ENCODE measurements at regions not wholly inside any gene's neighbourhood (a gene's known extent, or its start where the extent isn't known, plus 50 kb on each side); places are given as distances from the start of the nearest gene placed in this dataset.

GRCh38 chr10:90602862-90603610, 254.8 kb downstream of the HTR7 start:
- no peak for DNase-seq (ENCODE audit: low spot score)

GRCh38 chr10:90604636-90605035, 253.2 kb downstream of the HTR7 start:
- DNase-seq (ENCODE audit: low spot score) = no peak

- no peak for DNase-seq (ENCODE audit: low spot score)
Observed at GRCh38 chr10:90605506-90605905, 252.3 kb downstream of the HTR7 start.

DNA sequence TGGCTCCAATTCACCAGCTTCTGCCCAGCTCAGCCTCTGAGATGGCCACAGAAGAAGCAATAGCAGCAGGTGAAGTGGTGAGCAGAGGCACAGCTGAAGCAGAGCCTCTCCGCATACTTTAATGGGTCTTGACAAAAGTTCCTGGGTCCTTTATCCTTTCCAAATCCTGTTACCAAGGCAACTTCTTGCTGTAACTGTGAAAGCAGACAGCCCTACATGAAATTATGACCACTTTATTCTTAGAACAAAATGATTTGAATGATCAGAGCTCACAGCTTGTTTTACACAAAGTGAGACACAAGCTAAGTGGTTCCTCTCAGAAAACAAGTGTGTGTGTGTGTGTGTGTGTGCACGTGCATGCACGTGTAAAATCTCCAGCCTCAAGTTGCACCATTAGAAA, 245.6 kb downstream of the HTR7 start:
- DNase-seq (ENCODE audit: low spot score) = no peak

DNA sequence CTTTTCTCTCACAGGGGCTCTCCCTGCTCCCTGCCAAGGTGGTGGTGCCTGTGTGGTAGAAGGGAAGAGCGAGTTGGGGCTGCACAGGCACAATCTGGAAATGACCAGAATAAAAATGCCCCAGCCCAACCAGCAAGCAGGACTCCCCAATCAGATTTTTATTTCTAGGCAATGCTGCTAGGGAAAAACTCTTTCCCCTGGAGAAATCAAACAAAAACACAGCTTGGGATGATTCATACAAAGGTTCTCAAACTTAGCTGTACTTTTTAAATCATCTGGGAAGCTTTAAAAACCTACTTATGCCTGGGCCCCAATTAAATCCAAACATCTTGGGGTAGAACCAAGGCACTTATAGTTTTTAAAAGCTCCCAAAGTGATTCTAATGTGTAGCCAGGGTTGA, 243.2 kb downstream of the HTR7 start:
- no peak for DNase-seq (ENCODE audit: low spot score)

DNA sequence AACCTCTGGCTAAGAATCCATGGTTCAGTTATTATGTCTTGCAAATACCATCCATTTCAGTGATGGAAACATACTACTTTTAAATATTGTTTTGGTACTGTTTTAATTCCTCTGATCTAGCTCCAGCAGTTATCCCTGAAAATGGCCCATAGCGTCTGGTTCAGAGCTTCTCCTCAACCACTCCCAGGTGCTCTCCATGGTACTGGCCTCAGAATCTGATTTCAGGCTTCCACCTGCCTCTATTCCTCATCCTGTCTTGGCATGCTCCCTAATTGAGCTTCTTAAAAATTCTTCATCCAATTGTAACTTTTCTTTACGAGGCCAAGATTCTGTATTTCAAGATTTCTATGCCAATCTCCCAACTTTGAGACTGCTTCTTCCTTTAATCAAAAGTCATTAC, 236.3 kb downstream of the HTR7 start:
- no peak for DNase-seq (ENCODE audit: low spot score)

DNA sequence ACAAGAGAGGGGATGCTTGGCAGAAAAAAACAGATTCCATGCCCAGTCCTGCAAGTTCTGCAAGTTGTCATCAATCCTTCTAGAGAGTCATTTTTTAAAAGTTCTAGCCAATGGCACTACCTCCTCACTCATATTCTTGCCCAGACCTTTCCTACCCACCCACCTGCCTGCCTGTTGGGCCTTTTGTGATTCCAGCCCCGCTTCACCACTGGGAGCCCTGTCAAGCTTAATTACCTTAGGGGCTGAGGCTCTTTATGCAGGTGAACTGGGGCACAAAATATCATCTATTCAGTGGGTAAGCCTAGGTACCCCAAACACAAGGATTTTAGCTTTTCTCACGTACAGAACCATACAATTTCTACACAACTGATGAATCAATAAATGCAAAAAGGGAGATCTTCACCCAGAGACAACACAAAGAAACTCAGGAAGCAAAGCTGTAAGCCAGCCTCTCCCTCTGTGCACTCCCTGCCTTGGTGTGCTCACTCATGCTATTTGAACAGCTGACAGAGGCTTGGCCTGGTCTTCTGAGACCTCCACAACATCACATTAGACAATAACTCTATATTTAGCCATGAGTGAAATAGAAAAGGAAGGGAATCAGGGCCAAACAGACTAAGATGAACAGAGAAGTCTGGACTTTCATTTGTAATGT, 222.6 kb downstream of the HTR7 start:
- DNase-seq (ENCODE audit: low spot score) = no peak

DNA sequence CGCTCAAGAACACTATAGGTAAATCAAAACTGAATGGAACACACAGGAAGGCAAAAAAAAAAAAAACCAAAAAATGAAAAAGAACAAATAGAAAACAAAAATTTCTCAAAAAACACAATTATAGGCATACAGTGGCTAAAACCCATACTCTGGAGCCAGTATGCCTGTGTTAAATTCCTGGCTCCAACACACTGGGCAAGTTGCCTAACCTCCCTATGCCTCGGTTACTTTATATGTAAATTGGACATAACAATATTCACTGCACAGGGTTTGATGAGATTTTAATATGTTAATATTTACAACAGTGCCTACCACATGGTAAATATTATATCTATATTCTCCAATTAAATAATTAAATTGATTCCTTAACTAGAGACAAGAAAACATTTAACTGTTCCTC, 217.1 kb downstream of the HTR7 start:
- DNase-seq (ENCODE audit: low spot score) = no peak

GRCh38 chr10:90641731-90642130, 216.1 kb downstream of the HTR7 start:
- no peak for DNase-seq (ENCODE audit: low spot score)

GRCh38 chr10:90642136-90642535, 215.7 kb downstream of the HTR7 start:
- no peak for DNase-seq (ENCODE audit: low spot score)

DNA sequence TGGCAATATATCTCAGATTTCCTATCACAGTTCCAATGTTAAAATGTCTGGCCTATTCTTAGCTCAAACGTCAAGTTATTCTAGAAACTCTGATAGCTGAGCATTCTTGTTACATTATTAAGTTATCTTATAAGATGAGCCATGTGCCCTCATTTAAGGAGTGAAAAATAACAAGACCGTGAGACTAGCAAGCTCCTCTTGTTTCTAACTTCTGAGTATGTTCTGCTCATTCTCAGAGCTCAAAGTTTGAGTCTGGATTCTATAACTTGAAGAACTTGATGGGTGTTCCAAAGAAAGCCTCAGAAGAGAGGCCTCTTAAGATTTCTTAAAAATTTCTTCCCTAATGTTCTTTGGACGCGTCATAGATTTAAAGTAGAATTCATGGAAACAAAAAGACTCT, 215.2 kb downstream of the HTR7 start:
- no peak for DNase-seq (ENCODE audit: low spot score)

- no peak for DNase-seq (ENCODE audit: low spot score)
Observed at GRCh38 chr10:90644165-90644564, 213.7 kb downstream of the HTR7 start.

- DNase-seq (ENCODE audit: low spot score) = no peak
Observed at GRCh38 chr10:90650858-90651257, 207.0 kb downstream of the HTR7 start.

- no peak for DNase-seq (ENCODE audit: low spot score)
Observed at GRCh38 chr10:90652519-90652918, 205.3 kb downstream of the HTR7 start.

GRCh38 chr10:90658791-90659190, 199.0 kb downstream of the HTR7 start:
- DNase-seq (ENCODE audit: low spot score) = no peak

- DNase-seq (ENCODE audit: low spot score) = no peak
Observed at GRCh38 chr10:90665905-90666662, 191.8 kb downstream of the HTR7 start.

GRCh38 chr10:90674461-90674860, 183.4 kb downstream of the HTR7 start:
- no peak for DNase-seq (ENCODE audit: low spot score)

DNA sequence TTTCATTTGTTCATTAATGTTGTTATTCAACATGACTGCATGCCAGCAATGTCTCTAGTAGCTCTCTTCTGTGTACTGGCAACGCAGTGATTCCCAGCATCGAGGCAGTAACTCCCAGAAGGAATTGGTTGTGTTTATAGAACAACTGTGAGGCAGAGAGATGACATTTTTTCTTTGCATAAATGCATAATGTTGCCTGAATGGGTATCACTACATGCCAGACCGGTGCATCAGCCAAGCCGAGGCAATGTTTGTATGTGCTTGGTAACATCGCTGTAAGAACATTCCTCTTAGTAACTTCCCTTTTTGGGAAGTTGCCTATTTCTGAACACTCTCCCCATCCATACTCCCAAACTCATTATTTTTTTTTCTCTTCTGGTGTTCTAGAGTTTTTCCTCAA, 182.9 kb downstream of the HTR7 start:
- DNase-seq (ENCODE audit: low spot score) = no peak

DNA sequence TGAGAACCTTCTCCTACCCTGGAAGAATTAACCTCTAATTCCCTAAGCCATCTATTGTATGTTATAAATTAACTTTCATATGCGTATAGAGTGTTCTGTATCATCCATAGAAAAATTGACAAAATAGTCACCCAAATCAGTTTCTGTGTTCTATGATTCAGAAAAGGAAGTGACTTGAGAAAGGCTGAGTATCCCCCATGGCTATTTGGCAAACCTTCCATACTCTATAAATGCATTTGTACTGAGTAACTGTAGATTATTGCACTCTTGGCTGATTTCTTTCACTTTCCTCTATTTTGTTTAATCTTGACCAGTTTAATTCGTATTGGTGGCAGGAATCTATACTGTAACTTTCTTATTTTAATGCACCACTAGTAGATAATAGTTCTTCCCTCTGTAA, 182.2 kb downstream of the HTR7 start:
- DNase-seq (ENCODE audit: low spot score) = no peak

Data from left forelimb (tissue), 1 donor.